DMS53 treated with DMSO at 0.1 percent for 48 hours (cell line): ENCODE measurements at regions not wholly inside any gene's neighbourhood (a gene's known extent, or its start where the extent isn't known, plus 50 kb on each side); places are given as distances from the start of the nearest gene placed in this dataset.
A peak's percentile ranks its signal among the peaks of the same experiment; 100 is the strongest.

Experiments
- DNase-seq: peaks from one replicate; lab custom pipeline; 2025; ENCODE audit not compliant: unreplicated experiment; lab: John Stamatoyannopoulos, UW

DNA sequence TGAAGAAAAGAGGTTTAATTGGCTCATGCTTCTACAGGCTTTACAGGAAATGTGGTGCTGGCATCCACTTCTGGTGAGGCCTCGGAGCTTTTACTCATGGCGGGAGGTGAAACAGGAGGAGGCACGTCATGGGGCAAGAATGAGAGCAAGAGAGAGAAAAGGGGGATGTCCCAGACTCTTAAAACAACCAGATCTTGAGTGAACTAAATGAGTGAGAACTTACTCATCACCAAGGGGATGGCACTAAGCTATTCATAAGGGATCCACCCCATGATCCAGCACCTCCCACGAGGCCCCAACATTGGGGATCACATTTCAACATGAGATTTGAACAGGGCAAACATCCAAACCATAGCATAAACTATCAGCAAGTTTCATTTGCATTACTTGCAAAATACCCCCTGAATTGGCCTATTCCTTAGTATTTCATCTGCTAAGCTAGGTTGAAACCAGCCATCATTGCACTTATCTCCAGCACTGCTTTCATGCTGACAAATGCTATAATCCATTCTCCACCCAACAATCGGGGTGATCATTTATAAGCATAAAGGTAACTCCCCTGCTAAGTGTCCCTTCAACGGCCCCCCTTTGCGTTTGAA lies 179.0 kb downstream of the NOC3L start:
- DNase-seq, result no peak

DNA sequence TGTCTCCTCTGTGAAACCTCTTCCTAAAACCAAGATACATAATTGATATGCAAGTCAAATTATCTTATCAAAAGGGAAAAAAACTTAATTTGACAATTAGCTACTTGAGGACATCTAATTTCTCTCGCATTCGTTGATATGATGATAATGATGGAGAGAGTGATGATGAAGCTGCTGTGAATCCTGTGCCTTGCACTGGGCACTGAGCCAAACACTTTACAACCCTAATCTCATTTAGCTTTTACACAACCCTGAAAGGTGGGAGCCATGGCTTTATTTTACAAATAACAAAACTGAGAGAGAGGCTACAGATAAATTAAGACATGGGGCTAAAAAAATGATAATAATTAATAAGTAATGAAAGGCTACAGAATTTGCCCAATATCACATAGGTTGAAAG lies 176.0 kb downstream of the NOC3L start:
- DNase-seq, result no peak

DNA sequence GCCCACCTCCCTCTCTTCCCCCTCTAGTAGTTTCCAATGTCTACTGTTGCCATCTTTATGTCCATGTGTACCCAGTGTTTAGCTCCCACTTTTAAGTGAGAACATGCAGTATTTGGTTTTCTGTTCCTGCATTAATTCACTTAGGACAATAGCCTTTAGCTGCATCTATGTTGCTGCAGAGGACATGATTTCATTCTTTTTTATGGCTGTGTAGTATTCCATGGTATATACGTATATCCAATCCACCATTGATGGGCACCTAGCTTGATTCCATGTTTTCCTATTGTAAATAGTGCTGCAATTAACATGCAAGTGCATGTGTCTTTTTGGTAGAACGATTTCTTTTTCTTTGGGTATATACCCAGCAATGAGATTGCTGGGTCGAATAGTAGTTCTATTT lies 170.4 kb downstream of the NOC3L start:
- DNase-seq, result no peak

DNA sequence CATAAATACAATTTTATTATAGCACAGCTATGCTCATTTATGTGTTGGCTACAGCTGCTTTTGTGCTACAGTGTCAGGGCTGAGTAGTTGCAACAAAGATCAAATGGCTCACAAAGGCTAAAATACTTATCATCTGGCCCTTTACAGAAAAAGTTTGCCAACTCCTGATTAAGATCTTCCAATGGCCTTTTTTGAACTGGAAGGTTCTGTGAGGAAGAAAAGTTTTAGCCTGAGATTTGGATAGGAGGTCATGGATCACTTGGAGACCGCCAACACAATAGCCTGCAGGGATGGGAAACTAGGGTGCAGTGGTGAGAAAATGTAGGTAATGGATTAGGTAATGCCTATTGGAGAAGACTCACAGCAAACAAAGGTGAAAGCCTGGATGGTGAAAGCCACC lies 169.8 kb downstream of the NOC3L start:
- DNase-seq, result no peak

DNA sequence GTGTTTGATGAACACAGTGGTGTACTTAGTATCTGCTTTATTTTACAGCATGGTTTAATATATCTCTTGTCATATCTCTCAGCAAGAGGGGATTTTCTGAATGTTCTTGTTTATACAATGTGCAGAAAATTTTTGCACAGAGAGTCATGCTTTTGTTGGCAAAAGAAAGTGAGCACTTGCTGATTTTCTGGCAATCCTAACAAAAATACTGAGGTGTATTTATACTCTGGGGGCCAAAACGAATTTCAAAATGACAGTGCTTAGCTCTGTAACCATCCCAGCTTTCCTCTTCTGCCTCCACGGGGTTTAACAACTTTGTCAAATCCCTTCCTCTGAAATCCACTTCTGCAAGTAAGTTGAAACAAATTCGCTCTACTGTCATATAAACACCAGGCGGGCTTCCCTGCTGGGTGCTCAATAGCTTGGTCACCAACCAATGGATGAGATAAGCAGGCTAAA lies 169.2 kb downstream of the NOC3L start:
- no peak for DNase-seq

DNA sequence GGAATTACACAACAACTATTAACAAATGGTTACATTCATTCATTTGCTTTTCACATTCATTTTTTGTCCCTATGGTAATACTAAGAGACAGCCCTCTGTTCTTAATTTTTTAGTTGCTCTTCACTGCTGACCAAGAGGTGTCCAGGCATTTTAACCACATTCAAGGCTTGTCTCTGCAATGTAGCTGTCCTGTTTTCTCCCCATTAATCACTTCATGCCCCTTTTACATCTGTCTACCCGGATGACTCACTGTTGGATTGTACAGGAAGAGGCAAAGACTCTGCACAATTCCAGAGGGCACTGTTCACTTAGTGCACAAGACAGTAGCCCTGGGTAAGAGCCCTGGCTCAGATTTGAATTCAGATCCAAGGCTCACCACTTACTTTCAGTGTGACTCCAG lies 168.5 kb downstream of the NOC3L start:
- no peak for DNase-seq

DNA sequence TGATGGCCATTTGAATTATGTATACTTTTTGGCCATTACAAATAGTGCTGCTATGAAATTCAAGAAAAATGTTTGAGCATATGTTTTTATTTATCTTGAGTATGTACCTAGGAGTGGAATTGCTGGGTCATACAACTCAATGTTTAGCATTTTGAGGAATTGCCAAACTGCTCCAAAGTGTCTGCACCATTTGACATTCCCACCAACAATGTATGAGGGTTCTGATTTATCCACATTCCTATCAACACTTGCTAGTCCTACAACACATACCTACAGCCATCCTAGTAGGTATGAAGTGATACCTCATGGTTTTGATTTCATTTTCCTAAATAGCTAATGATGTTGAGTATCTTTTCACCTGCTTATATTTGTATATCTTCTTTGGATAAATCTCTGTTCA lies 165.5 kb downstream of the NOC3L start:
- DNase-seq, result no peak

DNA sequence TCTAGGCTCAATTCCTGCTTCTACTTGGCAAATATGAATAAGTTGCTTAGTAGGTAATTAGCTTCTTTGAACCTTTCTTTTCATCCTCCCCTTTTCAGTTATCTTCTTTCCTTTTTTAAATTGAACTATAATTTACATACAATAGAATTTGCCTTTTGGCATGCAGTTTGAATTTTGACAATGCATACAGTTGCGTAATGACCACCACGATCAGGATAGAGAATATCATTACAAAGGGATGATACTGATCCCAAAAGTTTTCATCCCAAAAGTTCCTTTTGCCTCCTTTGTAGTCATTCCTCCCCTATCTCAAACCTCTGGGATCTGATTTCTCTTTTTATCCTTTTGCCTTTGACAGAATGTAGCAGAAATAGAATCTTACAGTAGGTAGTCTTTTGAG lies 164.4 kb downstream of the NOC3L start:
- DNase-seq, result no peak

DNA sequence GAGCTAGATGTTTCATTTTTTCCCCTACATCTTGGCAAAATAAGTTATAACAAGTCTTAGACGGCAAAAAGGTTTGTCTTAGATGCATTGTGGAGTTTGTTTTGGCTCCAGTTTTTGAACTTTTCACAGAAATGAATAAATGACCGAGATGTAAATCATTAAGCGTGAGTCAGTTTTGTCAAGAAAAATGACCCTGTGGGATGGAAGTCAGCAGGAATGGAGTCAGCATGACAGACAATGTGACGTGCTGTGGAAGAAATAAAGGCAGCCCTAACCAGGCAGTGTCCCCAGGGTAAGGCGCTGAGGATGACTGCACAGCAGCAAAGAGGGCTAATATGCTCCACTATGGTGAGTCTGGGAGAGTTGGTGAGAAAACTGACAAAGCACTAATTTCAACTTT lies 163.2 kb downstream of the NOC3L start:
- no peak for DNase-seq

DNA sequence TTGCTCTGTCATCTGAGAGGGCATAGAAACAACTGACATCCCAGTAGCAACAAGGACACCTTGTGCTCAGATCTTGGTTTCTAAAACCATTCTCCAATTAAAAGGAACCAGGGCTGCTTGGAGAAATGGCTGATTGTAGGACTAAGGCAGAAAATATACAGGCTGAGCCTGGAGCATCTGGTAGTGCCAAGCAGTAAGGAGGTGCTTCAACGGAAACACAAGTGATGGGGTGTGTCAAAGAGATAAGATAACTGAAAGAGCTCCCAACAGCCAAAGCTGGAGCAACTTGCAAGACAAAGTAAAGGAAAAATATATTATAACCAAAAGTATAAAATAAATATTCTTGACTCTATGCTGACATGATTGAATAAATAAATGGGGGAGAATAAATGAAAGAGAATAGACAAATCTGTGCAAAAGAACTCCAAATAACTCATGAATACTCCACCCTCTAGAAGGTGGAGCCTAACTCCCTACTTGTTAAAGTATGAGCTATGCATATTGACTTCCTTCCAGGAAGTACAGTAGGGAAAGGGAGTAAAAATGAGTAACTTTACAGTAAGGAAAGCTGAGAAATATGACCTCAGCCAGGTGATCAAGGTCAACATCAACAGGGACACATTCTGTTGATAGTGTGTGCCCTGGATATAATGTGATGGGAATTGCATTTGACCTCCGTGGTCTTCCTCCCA lies 162.4 kb downstream of the NOC3L start:
- DNase-seq, result no peak

DNA sequence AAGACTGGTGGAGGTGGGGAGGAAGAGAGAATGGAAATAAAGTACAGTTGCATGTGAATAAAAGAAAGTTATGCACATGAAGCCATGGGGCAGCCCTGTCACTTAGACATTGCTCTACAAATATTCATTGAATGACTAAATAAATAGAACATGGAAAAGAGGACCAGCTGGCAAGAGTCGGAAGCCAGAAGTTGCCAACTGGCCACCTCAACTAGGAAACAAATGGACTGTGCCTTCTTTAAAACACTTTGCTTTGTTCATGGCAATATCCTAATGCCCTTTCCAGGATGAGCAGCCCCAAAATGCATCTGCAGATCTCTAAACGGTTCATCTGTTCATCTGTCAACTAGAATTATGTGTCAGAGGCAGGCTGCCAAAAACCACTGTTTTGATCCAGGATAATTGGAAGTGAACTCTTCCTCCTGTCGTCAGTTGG lies 157.3 kb downstream of the NOC3L start:
- peak; percentile 3 for DNase-seq

DNA sequence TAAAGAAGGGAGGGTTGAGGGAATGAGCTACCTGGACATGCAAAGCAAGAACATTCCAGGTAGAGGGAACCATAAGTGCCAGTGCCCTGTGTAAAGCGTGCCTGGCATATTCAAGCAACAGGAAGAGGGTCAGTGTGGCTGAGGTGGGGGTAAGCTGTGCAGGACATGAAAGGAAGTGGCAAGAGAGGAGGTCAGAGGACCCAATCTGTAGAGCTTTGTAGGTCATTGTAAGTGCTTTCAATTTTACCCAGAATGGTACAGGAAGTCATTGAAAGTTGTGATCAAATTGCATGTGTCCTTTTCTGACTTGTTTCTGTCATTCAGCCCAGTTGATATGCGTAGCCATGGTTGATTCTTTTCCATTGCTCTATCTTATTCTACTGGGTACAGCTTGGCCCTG lies 156.6 kb downstream of the NOC3L start:
- DNase-seq, result no peak

DNA sequence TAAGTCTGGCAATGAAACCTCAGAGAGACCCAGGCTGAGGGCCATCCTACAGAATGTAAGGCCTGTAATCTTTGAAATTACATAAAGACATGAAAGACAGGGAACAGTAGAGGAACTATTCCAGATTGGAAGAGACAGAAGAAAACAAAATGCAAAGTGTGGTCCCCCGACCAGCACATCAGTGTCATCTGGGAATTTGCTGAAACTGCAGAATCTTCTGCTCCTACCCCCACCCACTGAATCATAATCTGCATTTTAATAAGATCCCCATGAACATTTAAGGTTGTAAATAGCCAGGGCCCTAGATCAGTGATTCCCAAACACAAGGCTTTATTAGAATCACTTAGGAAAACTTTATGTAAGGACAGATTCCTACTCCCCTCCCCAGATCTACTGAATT lies 154.4 kb downstream of the NOC3L start:
- DNase-seq, result no peak

DNA sequence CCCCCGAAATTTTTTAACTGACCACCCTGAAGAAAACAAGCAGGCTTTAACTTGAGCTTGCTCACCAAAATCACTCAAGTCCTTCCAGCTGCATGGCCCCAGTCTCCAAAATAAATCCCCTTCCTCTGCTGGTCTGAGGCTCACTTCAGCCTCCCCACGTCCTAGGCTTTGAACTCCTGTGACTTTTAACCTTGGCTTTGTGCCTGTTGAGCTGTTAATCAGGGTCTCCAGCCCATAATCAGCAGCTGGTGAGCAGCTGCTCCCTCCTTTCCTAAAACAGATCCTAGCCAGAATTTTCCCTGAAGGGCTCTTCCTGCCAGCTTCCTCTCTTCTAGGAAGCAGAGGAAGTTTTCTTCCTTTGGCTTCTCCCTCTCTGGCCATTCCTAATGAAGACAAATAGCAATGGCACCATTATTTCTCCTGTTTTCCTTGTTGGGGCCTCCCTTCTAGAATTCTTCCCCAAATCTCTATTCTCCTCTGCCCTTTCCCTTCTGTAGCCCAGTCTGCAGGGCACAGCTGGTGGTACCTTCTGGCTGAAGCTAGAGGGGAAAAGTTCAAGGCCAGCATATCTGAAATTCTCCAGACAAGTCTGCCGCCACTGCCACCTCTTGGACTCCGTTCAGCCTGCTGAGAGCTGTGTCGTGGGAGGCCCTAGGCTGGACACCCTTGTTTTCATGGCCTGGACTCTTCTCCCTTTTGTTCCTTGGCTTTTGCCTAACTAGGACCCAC lies 152.1 kb downstream of the NOC3L start:
- DNase-seq, result no peak

DNA sequence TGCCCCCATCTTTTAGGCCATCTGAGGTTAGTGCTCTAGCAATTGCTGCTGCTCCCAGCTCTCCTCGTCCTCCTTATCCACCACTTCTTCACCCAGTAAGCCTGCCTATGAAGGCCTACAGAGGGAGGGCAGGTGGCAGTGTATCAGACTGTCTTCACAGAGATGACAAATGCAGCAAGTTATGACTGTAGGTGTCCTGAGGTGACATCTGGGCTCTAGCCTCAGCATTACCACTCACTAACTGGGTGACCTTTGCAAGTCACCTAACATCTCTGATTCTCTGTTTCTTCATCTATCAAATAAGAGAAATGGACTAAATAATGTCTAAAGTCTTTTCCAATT lies 151.6 kb downstream of the NOC3L start:
- DNase-seq, result no peak

DNA sequence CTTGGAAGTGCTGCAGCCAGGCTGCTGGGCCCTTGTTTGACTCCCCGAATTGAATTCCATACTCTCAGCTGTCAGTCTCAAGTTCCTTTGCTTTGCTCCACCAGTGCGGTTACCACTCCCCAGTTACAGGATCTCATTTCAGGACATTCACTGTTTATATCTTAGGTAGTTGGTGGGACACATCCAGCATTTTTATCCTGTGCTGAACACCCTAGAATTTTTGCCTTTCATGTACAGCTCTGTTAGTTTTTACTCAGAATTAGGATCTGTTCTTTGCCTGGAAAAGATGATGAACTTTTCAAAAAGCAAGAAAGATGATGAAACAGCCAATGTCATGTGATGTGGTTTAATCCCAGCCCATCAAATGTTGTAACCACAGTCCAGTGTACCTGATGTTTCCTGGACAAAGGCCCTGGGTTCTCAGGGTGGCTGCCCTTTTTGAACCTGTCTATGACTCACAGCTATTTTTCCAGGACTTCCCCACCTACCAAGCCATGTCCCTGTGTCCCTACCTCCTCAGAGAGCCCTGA lies 149.7 kb downstream of the NOC3L start:
- no peak for DNase-seq

DNA sequence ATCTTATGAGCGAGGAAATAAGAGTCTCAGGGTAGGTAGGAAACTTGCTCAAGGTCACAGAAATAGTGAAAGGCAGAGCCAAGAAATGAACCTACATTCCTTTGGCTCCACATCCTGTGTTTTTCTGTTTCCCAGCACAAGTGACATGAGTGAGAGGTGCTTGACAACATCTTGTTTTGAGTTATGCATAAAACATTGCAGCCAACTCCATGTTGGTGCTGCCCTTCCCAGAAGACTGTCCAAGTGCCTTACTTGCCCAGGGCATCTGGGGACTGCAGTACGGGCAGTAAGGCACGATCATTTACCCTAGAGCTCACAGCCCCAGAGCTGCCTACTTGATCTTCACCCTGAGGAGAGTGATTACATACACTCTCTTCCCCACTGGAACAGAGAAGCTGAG lies 148.8 kb downstream of the NOC3L start:
- DNase-seq, result no peak

DNA sequence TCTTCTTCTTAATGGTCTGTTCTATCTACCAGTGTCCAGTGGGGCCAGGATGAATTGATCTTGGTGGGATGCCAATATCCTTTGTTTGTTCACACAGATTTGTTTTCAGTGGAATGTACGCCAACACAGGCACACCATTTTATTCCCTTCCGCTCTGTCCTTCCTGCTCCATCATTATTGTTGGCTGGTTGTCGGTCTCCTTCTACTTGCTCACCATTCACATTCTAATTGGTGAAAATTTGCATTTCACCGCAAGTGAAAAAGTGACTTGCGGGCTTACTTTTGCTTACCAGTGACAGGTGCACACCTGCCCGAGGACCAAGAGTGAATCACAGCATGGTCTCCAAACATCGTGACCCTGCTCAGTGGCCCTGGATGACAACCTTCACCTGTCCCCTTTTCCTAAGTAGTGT lies 148.3 kb downstream of the NOC3L start:
- no peak for DNase-seq

DNA sequence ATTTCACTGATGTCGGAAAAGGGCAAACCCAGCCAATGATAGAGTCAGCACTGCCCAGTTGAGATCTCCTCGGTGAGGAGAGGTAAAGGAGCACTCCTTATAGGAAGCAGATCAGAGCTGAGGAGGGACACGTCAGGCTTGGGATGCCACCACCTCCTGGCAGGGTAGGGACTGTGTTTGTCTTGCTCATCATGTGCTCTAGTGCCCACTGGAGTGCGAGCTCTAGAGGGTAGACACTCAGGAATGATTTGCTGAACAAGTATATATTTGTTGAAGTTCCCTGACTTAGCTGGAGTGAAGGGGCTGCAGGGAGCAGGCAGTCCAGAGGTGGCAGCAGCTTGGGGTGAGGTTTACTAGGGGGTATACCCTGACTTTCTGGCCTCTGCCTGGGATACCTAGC lies 146.5 kb downstream of the NOC3L start:
- no peak for DNase-seq

DNA sequence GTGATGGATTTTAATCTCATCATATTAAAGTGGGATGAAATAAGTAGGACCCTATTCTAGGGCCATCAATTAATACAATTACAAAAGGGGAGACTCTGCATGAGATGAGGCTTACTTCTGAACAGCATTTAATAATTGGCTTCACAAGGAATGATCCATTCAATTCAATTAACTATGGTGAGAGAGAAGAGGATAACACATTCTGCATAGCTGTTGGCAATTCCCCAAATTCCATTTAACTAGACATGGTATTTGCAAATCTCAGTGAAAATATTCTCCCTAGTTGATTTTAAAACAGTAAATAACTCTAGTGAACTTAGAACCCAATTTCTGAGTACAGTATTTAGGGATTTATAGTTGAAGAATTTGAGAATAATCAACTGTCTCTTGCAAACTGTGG lies 145.3 kb downstream of the NOC3L start:
- no peak for DNase-seq

DNA sequence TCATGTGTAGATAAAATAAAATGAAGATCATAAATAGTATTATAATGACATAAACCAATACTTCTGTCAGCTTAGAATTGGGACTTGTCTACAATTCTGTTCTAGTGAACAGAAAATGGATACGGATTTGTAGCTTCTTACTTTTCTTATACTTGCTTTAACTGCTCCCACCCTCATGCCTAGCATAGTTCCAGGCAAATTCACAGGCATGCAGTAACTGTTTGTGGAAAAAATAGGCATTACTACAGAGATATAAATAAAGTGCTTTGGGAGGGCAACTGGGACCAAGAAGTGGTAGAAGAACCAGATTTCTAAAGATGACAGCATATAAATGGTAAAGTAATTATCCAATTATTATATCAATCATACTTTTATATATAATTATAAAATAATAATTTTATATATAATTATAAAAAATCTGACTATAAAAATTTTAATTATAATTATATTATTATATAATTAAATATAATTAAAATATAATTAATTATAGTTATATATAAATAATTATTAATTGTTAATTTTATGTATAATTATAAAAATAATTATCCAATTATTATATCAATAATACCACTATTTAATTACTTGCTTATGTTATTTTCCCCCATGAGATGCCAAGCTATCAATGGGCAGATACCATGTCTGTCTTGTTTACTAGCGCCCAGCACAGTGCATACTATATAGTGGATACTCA lies 144.1 kb downstream of the NOC3L start:
- DNase-seq, result no peak

DNA sequence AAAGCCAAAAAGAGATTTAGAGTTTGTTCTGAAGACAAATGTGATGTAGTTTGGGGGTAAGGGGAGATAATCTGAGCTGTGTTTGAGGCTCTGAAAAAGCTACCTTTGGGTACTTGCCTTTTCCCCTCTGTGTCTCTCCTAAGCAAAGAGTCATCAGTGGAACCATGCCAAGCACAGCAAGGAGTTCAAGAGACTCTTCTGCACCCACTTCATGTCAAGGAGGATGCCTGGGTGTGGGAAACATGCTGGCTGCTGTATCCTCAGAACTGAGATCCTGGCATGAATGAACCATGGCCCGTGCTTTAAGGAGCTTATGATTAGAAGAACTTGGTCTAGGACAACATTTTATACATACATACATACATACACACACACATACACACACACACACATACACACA lies 142.9 kb downstream of the NOC3L start:
- DNase-seq, result no peak
